HG03103 (cell line): ENCODE measurements at regions not wholly inside any gene's neighbourhood (a gene's known extent, or its start where the extent isn't known, plus 50 kb on each side); places are given as distances from the start of the nearest gene placed in this dataset.
"Not testable (repeated sequence)": the region's sequence is repeated elsewhere in the genome, so short reads cannot be mapped to it uniquely, and the experiment has no call there.

ENCODE experiments used
- ATAC-seq: cut with Tn5 transposase; IDR thresholded peaks from one replicate; pipeline ENCODE4 v1.9.1; 2021; ENCODE audit warnings: low read depth; ENCODE audit not compliant: unreplicated experiment

GRCh38 chr12:74595696-74596095 lies 58.1 kb downstream of the ATXN7L3B start:
- ATAC-seq = no peak

DNA sequence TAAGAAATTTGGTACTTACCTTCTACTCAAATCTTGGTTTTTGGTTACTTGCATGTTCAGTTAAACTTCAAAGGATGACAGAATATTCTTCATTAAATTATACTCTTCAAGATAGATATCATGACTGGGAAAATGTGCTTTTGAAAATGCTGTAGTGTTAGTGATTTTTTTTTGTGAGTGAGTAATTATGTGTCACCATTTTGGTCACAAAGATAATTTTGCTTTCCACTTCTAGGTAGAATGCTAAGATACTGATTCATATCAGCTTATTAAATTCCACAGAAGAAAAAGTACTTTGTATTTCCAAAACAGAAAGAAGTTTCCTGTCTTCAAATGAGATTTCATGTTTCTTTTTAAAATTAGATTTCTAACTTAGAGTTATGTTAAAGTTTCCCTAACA lies 61.2 kb downstream of the ATXN7L3B start:
- ATAC-seq = no peak

DNA sequence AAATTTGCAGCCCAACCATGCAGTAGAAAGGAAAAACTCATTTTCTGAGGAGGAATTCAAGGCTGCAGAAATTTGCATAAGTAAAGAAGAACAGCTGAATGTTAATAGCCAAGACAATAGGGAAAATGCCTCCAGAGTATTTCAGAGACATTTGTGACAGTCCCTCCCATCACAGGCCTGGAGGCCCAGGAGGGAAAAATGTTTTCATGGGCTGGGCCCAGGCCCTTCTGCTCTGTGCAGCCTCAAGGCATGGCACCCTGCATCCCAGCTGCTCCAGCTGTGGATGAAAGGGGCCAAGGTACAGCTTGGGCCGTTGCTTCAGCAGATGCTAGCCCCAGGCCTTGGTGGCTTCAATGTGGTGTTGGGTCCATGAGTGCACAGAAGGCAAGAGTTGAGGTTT lies 62.3 kb downstream of the ATXN7L3B start:
- ATAC-seq = no peak

- ATAC-seq = not testable (repeated sequence)
Observed at GRCh38 chr12:74600817-74601216, 63.2 kb downstream of the ATXN7L3B start.

- ATAC-seq = no peak
Observed at GRCh38 chr12:74602881-74603672, 65.4 kb downstream of the ATXN7L3B start.

DNA sequence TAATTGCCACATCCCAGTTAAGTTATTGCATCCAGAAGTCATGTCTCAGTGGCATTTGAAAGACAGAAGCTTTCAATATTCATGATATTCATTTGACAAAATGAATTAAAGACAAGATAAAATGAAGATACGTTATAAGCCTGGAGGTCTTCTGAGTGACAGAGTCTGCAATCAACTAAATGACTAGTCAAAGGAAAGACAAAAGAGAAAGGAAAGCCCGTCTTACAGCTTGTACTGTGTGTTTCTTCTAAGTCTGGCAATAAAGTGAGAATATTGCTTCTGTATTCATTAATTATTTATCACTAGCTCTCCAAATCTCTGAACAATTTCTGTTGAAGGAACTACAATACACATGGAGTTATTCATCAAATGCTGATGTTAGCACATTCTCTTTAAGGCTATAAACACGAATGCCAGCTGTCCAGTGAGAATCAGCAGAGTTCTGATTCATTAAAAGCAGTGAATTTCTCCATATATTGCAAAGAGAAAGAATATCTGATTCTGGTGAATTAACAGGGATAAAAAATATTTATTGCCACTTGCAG lies 70.7 kb downstream of the ATXN7L3B start:
- no peak for ATAC-seq

DNA sequence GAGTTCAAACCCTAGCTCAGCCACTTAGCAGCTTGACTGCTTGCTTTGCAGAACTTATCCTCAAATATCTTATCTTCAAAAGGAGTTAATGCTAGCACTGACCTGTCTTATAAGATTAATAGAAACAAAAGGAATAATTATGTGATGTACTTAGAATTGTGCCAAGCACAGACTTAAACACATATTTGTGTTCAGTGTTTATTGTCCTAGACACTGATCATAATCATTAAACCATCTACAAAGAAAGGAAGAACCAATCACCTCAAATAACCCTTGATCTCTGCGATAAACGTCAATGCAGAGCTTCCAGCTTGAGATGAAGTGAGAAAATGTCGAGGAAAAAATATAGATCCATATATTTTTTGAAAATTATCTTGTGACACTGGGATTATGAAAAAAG lies 73.1 kb downstream of the ATXN7L3B start:
- no peak for ATAC-seq

DNA sequence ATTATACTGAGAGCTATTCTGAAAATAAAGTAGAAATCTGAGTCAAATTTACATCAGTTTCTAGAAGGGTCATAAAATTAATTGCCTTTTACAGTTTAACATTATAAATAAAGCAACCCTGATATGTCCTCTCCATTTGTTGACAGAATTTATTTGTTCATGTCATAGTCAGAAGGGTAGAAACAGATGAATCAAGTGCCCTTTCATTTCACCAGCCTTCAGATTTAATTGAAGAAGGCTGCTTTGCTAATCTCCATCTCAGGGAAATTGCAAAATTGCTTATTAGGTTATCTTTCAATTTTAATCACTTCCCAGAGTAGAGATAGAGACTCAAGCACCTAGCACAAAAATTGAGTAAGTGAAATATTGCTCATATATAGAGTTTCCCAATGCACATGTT lies 76.8 kb downstream of the ATXN7L3B start:
- no peak for ATAC-seq

- ATAC-seq = no peak
Observed at GRCh38 chr12:74619084-74619483, 81.4 kb downstream of the ATXN7L3B start.

DNA sequence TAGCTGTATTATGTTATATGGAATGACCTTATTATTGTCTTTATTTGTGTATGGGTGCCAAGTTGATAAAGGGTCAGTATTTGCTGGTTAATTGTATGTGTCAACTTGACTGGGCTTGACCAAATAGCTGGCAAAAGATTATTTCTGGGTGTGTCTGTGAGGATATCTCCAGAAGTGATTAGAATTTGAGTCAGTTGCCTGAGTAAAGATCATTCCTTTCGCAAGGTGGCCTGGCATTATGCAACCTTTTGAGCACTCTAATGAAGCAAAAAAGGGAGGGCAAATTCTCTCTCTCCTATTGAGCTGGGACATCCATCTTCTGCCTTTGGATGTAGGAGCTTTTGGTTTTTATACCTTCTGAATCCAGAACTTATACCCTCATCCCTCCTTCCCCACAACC lies 82.2 kb downstream of the ATXN7L3B start:
- no peak for ATAC-seq

DNA sequence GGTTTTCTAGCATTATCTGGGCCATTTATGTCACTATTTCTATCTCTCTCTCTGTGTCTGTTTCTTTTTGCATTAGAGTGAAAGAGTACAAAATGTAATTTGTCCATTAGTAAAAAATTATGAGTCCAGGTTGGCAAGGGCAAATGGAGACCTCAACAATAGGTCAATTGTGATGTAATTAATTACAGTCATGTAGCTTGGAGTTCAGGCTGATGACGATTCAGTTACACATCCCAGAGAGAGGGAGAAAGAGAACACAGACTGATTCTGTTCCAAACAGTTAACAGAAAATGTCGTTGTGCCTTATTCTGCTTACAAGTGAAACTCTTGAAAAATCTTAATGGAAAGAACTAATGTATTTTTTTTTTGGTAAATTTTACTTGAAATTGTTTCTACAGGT lies 83.3 kb downstream of the ATXN7L3B start:
- no peak for ATAC-seq

GRCh38 chr12:74624201-74624600 lies 86.6 kb downstream of the ATXN7L3B start:
- ATAC-seq = no peak

- peak; percentile 86 for ATAC-seq
Observed at GRCh38 chr12:74626397-74626796, 88.8 kb downstream of the ATXN7L3B start.

DNA sequence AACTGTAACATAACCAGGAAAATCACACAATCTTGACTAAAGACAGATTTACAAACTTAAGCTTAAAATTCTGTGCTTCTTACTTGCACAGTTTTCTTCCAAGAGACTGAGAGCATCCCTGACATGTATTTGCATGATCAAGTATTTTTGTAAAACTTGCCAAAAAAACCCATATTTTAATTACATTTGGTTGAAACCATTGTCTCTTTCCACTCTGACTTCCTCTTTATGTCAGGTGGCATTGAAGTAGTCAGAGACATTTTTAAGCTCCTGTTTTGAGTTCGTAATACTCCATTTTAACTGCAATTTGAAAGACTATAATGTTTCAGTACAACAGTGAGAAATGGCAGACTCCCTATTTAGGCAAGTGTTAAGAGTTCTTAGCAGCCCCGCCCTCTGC lies 103.6 kb downstream of the ATXN7L3B start:
- ATAC-seq = no peak

DNA sequence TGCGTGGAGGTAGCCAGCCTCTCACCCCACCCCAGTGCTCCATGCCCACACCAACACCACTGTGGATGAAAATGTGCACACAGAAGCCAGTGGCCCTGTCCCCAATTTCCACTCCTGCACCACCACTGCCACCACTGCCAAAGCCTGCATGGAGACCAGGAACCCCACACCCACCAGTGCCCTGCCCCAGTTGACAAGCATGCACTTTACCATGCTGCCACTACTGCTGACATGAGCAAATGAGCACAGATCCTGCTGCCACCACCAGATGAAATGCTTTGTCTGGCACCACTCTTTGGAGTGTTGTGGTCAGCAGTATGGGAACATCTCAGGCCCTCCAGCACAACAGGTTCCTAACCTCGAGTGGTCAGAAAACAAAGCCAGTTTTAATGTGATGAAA lies 104.1 kb downstream of the ATXN7L3B start:
- ATAC-seq = no peak

GRCh38 chr12:74644681-74645080 lies 107.0 kb downstream of the ATXN7L3B start:
- ATAC-seq = no peak

GRCh38 chr12:74646831-74647230 lies 109.2 kb downstream of the ATXN7L3B start:
- no peak for ATAC-seq

- no peak for ATAC-seq
Observed at GRCh38 chr12:74647256-74647655, 109.6 kb downstream of the ATXN7L3B start.

DNA sequence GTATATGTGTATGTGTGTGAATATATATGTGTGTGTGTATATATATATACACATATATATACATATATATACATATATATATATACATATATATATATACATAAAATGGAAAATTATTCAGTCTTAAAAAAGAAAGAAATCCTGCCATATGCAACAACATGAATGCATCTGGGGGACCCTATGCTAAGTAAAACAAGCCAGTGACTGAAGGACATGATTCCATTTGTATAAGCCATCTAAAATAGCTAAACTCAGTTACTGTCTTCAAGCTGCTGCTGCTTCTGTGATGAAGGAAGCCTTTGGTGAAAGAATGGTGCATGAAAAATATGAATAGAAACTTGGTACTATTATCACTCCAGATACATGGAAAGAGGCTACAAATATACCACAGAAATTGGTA lies 118.6 kb downstream of the ATXN7L3B start:
- no peak for ATAC-seq

DNA sequence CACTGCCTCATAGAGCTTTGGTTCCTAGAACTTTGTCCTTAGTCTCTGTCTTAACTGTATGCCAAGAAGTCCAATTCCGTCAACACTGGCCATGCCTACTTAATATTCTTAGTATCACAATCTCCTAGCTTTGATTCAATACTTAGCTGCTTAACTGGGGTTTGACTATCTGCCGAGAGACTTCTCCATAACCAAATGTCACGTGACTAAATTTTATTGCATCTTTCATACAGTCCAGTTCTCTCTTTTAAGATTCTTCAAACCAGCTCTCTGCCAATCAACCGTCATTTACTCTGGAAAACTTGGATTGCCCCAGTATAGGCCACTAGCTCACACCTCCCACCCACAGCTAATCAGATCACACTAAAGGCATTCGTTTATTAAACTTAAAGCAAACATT lies 122.8 kb downstream of the ATXN7L3B start:
- no peak for ATAC-seq

DNA sequence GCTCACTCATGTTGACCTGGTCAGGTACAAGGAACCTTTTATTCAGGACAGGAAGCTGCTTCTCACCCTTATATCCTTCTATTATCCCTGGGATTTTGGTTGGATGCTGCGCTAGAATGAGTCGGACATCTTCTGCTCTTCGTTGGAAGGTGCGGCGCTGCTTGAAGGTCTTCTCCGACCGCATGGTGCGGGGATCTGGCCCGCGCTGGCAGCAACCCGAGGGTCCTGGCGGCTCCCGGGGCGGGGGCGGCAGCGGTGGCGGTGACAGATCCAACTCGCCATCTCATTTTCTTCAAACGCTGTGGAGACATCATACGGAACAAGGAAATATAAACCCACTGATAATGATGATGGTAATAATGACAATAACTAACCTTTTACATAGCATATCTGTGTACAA lies 126.3 kb downstream of the ATXN7L3B start:
- ATAC-seq = no peak

DNA sequence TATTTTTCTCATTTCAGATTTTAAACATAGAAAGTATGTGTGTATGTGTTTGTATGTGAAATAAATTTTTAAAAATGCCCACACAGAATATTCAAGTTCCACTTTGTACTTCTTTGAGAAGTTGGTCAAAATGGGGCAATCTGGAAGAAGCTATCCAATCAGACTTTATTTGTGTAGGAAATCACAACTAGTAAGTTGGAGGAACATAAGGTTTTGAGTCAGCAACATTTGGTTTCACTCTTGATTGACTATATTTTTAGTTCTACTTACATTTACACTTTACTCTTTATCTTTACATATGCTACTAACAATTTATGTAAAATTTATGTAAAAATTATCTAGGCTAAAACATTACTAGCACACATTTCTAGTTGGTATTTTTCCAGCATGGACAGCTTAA lies 128.1 kb downstream of the ATXN7L3B start:
- ATAC-seq = no peak
